Activated effector memory CD4-positive, alpha-beta T cell treated with anti-CD3 and anti-CD28 coated beads, Interleukin-2, amount 50 U/mL, for 16 hours (primary cell): ENCODE measurements at regions not wholly inside any gene's neighbourhood (a gene's known extent, or its start where the extent isn't known, plus 50 kb on each side); places are given as distances from the start of the nearest gene placed in this dataset.

Experiments used
- DNase-seq: peaks from one replicate; pipeline ENCODE4 v3.0.0-alpha.2; 2020

- no peak for DNase-seq
These were observed 948.0 kb upstream of the EPHA7 start for GRCh38 chr6:94367316-94367715.

- peak; percentile 61 for DNase-seq
These were observed 942.9 kb upstream of the EPHA7 start for GRCh38 chr6:94362061-94362864.

- DNase-seq = no peak
These were observed 942.1 kb upstream of the EPHA7 start for GRCh38 chr6:94361304-94362060.

GRCh38 chr6:94357381-94357980, 938.1 kb upstream of the EPHA7 start:
- no peak for DNase-seq

GRCh38 chr6:94350833-94351232, 931.5 kb upstream of the EPHA7 start:
- no peak for DNase-seq

- DNase-seq = no peak
These were observed 929.9 kb upstream of the EPHA7 start for GRCh38 chr6:94349227-94349626.

- DNase-seq = no peak
These were observed 925.5 kb upstream of the EPHA7 start for GRCh38 chr6:94344866-94345265.

GRCh38 chr6:94341173-94341572, 921.8 kb upstream of the EPHA7 start:
- no peak for DNase-seq

- DNase-seq = no peak
These were observed 904.5 kb upstream of the EPHA7 start for GRCh38 chr6:94323853-94324252.

GRCh38 chr6:94300424-94301144, 881.2 kb upstream of the EPHA7 start:
- DNase-seq = no peak

GRCh38 chr6:94289131-94289530, 869.8 kb upstream of the EPHA7 start:
- no peak for DNase-seq

GRCh38 chr6:94278146-94278545, 858.8 kb upstream of the EPHA7 start:
- no peak for DNase-seq

- DNase-seq = no peak
These were observed 853.0 kb upstream of the EPHA7 start for GRCh38 chr6:94272327-94272726.

- no peak for DNase-seq
These were observed 851.0 kb upstream of the EPHA7 start for GRCh38 chr6:94270091-94270948.

- DNase-seq = no peak
These were observed 849.9 kb upstream of the EPHA7 start for GRCh38 chr6:94269256-94269655.

- DNase-seq = no peak
These were observed 841.4 kb upstream of the EPHA7 start for GRCh38 chr6:94260765-94261164.

GRCh38 chr6:94254689-94255088, 835.3 kb upstream of the EPHA7 start:
- no peak for DNase-seq

- DNase-seq = no peak
These were observed 832.5 kb upstream of the EPHA7 start for GRCh38 chr6:94251878-94252277.

GRCh38 chr6:94245395-94245794, 826.0 kb upstream of the EPHA7 start:
- DNase-seq = no peak

GRCh38 chr6:94238868-94239267, 819.5 kb upstream of the EPHA7 start:
- DNase-seq = no peak

GRCh38 chr6:94227741-94228140, 808.4 kb upstream of the EPHA7 start:
- no peak for DNase-seq

- no peak for DNase-seq
These were observed 798.5 kb upstream of the EPHA7 start for GRCh38 chr6:94217836-94218235.
